AG04450 (cell line): ENCODE measurements at regions not wholly inside any gene's neighbourhood (a gene's known extent, or its start where the extent isn't known, plus 50 kb on each side); places are given as distances from the start of the nearest gene placed in this dataset.

Experiments used
- CTCF ChIA-PET: fragments of 300-600, 350-600 bp; formaldehyde crosslinking; extraction: SDS; loops from one replicate; lab custom pipeline; 2022; ENCODE audit warnings: antibody characterized with exemption, inconsistent platforms; lab: Charles Lee
- POLR2A ChIA-PET: fragments of 350-600 bp; formaldehyde crosslinking; extraction: SDS; loops from one replicate; lab custom pipeline; 2021; ENCODE audit warnings: antibody characterized with exemption, inconsistent platforms; lab: Yijun Ruan, JAX
- DNase-seq: peaks from one replicate; pipeline ENCODE4 v3.0.0-alpha.2; 2011; ENCODE audit warnings: low read depth, low spot score
- H3K27ac ChIP-seq: one replicate; pipeline ENCODE4 v1.5.1; 2012; ENCODE audit warnings: low read depth, low read length, control low read depth
- H3K27me3 ChIP-seq: one replicate; pipeline ENCODE4 v1.6.0; 2012; ENCODE audit warnings: low read length; ENCODE audit not compliant: control insufficient read depth, insufficient read depth
- H3K4me3 ChIP-seq: 2 replicates; pipeline ENCODE4 v1.5.1; 2011; ENCODE audit warnings: mild to moderate bottlenecking, low read depth, low read length, control low read depth
- H3K9me3 ChIP-seq: 2 replicates; pipeline ENCODE4 v1.5.1; 2012; ENCODE audit warnings: low read length; ENCODE audit not compliant: control insufficient read depth, insufficient read depth
- TF ChIP-seq, protein P1 (sequence below): IDR thresholded peaks from 2 replicates; pipeline ENCODE4 v1.5.1; 2011; ENCODE audit warnings: low read depth, low read length, control low read depth, inconsistent platforms

DNA sequence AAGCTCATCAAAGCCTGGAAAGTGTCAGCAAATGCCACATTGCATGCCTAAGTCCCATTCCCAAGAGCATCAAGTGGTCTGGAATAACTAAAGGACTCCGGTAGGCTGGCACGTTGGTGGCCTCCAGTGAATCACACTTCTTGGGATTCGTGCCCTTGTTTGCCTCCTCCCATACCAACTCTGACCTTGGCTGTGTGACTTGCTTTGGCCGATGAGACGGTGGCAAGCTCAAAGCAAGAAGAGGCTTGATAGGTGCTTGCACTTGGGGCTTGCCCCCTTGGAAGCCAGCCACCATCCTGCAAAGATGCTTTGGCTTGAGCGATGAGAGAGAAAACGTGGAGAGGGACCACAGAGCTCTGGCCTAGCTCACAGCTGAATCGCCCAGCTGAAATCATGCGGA lies 313.1 kb upstream of the ZFHX3 start:
- Histone ChIP-seq H3K4me3 (no peak overlapping the region), H3K27me3 (peaks cover 1% of the 10 kb centered on the region), H3K9me3 (no peaks in the 10 kb centered on the region), H3K27ac (no peak overlapping the region)
- no peak for DNase-seq
- CTCF ChIA-PET: no interaction called here
- POLR2A ChIA-PET: no interaction called here
- TF ChIP-seq, protein P1, sequence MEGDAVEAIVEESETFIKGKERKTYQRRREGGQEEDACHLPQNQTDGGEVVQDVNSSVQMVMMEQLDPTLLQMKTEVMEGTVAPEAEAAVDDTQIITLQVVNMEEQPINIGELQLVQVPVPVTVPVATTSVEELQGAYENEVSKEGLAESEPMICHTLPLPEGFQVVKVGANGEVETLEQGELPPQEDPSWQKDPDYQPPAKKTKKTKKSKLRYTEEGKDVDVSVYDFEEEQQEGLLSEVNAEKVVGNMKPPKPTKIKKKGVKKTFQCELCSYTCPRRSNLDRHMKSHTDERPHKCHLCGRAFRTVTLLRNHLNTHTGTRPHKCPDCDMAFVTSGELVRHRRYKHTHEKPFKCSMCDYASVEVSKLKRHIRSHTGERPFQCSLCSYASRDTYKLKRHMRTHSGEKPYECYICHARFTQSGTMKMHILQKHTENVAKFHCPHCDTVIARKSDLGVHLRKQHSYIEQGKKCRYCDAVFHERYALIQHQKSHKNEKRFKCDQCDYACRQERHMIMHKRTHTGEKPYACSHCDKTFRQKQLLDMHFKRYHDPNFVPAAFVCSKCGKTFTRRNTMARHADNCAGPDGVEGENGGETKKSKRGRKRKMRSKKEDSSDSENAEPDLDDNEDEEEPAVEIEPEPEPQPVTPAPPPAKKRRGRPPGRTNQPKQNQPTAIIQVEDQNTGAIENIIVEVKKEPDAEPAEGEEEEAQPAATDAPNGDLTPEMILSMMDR: no peak

DNA sequence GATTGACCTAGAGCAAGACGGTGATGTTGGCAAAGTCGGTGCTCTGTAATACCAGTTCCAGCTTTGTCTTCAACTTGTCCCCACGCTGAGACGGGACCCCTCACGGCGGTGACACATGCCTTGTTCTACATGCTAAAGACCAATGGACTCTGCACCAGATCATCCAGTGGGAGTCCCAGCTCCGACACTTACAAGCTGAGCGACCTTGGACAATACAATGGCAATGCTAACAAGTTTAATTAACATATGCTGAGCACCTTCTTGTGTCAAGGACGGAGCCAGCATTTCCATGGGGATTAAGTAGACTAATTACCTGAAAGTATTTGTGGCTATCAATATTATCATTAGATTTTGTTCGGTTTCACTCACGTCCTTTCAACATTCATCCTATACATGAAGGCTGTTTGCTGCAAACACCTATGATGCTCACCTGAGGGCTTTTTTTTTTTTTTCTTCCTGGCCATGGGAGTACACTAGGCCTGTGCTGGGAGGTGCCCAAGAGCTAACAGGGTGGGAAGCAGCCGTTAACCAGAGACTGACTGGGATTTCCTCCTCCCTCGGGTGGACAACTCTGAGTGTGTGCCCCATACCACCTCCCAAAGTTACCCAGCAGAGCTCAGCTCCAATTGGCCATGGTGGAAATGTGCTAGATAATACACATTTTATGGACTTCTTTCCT lies 308.6 kb upstream of the ZFHX3 start:
- H3K27me3 ChIP-seq: peaks cover 5% of the 10 kb centered on the region
- no peaks in the 10 kb centered on the region for H3K9me3 ChIP-seq
- ChIA-PET CTCF (no interaction called here), POLR2A (no interaction called here)
- TF ChIP-seq, protein P1: no peak
- DNase-seq: no peak
- no peak overlapping the region for H3K27ac ChIP-seq
- no peak overlapping the region for H3K4me3 ChIP-seq

DNA sequence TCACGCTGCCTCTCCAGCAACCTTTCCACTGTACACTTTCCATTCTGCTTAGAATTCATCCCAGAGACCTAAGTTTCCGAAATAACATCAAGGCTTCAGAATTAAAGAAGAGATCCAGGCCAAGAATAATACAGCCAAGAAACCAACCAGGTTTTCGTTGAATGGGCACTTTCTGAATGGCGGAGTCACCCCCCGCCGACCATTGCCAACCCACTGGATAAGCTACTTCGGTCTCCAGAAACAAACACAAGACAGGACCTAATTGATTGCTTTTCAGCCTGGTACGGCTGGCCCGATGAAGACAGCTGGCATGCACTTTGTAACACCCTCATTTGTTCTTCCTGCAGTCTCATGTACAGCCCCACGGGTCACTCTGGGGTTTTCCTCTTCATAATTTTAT lies 308.1 kb upstream of the ZFHX3 start:
- ChIA-PET CTCF (no interaction called here), POLR2A (no interaction called here)
- TF ChIP-seq, protein P1: no peak

DNA sequence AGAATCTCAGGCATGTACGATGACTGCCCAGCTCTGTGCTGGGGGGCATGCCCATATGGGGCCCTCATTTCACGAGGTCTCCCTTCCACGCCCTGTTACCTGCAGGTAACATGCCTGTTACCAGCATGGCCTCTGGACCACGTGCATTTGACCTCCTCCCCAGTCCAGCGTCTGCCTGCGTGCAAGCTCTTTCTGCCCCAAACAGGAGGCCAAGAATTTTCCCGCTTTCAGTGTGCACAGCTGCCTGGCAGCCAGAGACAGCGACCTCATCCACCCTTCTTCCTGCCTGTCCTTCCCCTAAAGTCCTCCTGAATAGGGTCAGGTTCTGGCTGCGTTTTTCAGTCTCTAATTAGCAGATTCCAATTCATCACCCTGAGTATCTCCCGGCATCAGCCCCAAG lies 306.5 kb upstream of the ZFHX3 start:
- no peak for DNase-seq
- ChIA-PET CTCF (no interaction called here), POLR2A (no interaction called here)
- TF ChIP-seq, protein P1: no peak
- no peaks in the 10 kb centered on the region for H3K9me3 ChIP-seq
- no peak overlapping the region for H3K27ac ChIP-seq
- no peak overlapping the region for H3K4me3 ChIP-seq
- peaks cover 5% of the 10 kb centered on the region for H3K27me3 ChIP-seq

More for the DNA sequence above, 308.1 kb upstream of the ZFHX3 start:
- H3K27me3 ChIP-seq: peaks cover 5% of the 10 kb centered on the region
- no peaks in the 10 kb centered on the region for H3K9me3 ChIP-seq
- no peak overlapping the region for H3K27ac ChIP-seq
- no peak for DNase-seq
- no peak overlapping the region for H3K4me3 ChIP-seq

DNA sequence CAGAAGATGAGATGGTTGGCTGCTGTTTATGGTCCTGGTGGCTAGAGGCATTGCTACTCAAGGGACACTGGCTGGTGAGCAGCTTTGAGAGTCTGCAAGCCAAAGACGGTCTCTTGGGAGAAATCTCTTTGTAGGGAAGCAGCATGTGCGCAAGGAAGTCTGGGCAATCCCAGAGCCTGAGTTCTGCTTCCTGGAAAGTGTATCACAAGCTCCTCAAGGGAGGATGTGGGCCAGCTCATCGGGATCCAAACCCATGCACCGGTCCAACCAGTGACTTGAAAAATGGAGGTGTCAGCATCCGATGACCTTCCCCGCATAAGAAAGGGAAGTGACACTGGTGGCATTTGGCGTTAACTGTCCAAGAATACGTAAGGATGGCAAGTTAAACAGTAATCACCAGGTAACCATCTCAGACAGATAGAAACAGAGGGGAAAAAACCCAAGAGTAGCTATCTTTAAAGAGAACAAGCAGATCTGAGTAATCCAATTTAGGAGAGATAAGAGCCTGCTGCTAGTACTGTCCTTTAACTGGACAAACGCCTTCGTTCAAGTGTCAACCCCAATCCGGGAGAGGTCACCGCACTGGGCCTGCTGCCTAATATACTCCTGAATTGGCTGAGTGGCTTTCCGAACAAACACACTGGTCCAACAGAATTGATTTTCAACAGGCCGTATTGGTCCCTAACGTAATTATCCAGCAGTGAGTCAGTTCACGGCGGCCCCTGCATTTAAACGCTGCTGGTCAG lies 303.0 kb upstream of the ZFHX3 start:
- Histone ChIP-seq H3K27ac (no peak overlapping the region), H3K9me3 (no peaks in the 10 kb centered on the region), H3K4me3 (no peak overlapping the region), H3K27me3 (peaks cover 2% of the 10 kb centered on the region)
- ChIA-PET CTCF (no interaction called here), POLR2A (no interaction called here)
- no peak for DNase-seq
- TF ChIP-seq, protein P1: no peak
